Natural killer cell (primary cell): ENCODE measurements at regions not wholly inside any gene's neighbourhood (a gene's known extent, or its start where the extent isn't known, plus 50 kb on each side); places are given as distances from the start of the nearest gene placed in this dataset.

Experiments used
- ATAC-seq, 3 donors: fragments of 150-1000 bp in 2 of 3; fragments of 200-7000 bp in 1 of 3; cut with Tn5 transposase; 1 replicate in 1 of 3; 2 replicates in 2 of 3; pipeline ENCODE4 v1.10.0; 2021; ENCODE audit warnings: mild to moderate bottlenecking in 2 of 3, moderate library complexity in 2 of 3
- DNase-seq, 2 donors: peaks; one replicate each; pipeline versions ENCODE4 v3.0.0 to v3.0.0-alpha.2; 2013 to 2021; ENCODE audit warnings: mixed read lengths in 1 of 2
- H3K27ac ChIP-seq: one replicate; pipeline ENCODE4 v1.5.1; 2013; ENCODE audit warnings: mild to moderate bottlenecking, low read length
- H3K27me3 ChIP-seq: one replicate; pipeline ENCODE4 v1.6.1; 2013; ENCODE audit warnings: low read length; ENCODE audit not compliant: control insufficient read depth, insufficient read depth
- H3K36me3 ChIP-seq: one replicate; pipeline ENCODE4 v1.6.1; 2013; ENCODE audit warnings: low read length; ENCODE audit not compliant: control insufficient read depth, insufficient read depth
- H3K4me1 ChIP-seq: one replicate; pipeline ENCODE4 v1.6.1; 2013; ENCODE audit warnings: low read length; ENCODE audit not compliant: control insufficient read depth, insufficient read depth
- H3K4me3 ChIP-seq: one replicate; pipeline ENCODE4 v1.5.1; 2013; ENCODE audit warnings: low read length
- H3K9me3 ChIP-seq: one replicate; pipeline ENCODE4 v1.6.1; 2013; ENCODE audit warnings: low read length; ENCODE audit not compliant: control insufficient read depth, insufficient read depth
- H3K27ac Mint-ChIP-seq, 2 donors: one replicate each; pipeline ENCODE4 v1.8.0; 2022; ENCODE audit warnings: mild to moderate bottlenecking in 2 of 2, mixed read lengths in 2 of 2, moderate library complexity in 1 of 2
- H3K27me3 Mint-ChIP-seq, 2 donors: one replicate each; pipeline ENCODE4 v1.8.0; 2022; ENCODE audit warnings: low read depth in 2 of 2, mixed read lengths in 2 of 2
- H3K36me3 Mint-ChIP-seq: one replicate; pipeline ENCODE4 v1.8.0; 2022; ENCODE audit warnings: mixed read lengths
- H3K4me1 Mint-ChIP-seq, 2 donors: one replicate each; pipeline ENCODE4 v1.8.0; 2022; ENCODE audit warnings: mixed read lengths in 2 of 2
- H3K4me3 Mint-ChIP-seq: one replicate; pipeline ENCODE4 v1.8.0; 2022; ENCODE audit warnings: mild to moderate bottlenecking, moderate library complexity, mixed read lengths
- H3K9me3 Mint-ChIP-seq, 2 donors: one replicate each; pipeline ENCODE4 v1.8.0; 2022; ENCODE audit warnings: mixed read lengths in 2 of 2
- CTCF ChIP-seq: fragments of 200-600 bp; IDR thresholded peaks from one replicate; pipeline ENCODE4 v1.8.0; 2022; ENCODE audit warnings: antibody characterized with exemption
- WGBS: methylation state at CpG from one replicate; pipeline ENCODE4 v1.1.7; 2013; ENCODE audit warnings: missing lambda C conversion rate; ENCODE audit not compliant: insufficient coverage; 5-methylcytosine and 5-hydroxymethylcytosine counted together
- intact Hi-C: fragments of 100-400 bp; cut with micrococcal nuclease; formaldehyde crosslinking; loops from one replicate; pipeline ENCODE4 v1.14.2; 2022

DNA sequence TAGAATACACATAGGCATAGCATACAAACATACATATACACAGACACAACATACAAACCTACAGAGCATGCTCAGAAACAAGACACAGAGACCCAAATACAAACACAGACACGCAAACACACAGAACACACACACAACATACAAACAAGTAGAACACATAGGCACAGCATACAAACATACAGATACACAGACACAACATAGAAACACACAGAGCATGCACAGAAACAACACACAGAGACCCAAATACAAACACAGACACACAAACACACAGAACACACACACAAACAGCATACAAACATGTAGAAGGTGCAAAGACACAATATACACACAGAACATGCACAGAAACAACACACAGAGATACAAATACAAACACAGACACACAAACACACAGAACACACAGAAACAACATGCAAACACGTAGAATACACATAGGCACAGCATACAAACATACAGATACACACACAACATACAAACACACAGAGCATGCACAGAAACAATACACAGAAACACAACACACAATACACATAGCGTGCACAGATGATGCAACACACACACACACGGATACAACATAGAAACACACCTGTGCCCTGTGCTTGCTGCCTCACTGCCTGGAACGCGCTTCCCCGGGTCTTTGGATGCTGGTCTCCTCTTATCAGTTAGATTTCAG lies 469.0 kb upstream of the CDH4 start:
- Mint-ChIP-seq H3K9me3 (no peaks in the 10 kb centered on the region), H3K27me3 (peaks cover 2 to 4% of the 10 kb centered on the region in 2 donors), H3K4me1 (no peaks in the 10 kb centered on the region), H3K27ac (no peak overlapping the region), H3K36me3 (no peaks in the 10 kb centered on the region), H3K4me3 (no peak overlapping the region)
- Histone ChIP-seq H3K9me3 (no peaks in the 10 kb centered on the region), H3K4me1 (no peaks in the 10 kb centered on the region), H3K4me3 (no peak overlapping the region), H3K27me3 (no peaks in the 10 kb centered on the region), H3K27ac (no peak overlapping the region), H3K36me3 (no peaks in the 10 kb centered on the region)
- TF ChIP-seq CTCF = no peak
- no peak for DNase-seq
- ATAC-seq = no peak
- intact Hi-C loops = no loop called here
- WGBS = 87% methylated on average over 7 of the region's 7 CpGs

DNA sequence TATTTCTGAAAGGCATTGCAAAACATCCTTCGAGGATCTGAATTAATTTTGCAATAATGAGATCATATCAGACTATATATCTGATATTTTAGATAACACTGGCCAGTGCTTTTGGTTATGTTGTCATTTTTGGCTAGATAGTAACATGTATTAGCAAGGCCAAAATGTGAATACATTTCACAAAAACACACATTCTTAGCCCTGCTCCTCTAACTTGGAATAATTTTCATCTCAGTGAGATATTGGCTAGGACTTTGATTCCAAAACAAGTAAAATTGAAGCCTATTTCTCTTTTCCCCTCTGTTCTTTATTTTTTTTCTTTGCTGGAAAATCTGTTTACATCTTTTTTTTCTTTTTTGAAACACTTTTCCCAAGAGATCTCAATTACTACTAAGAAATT lies 466.8 kb upstream of the CDH4 start:
- no peaks in the 10 kb centered on the region for H3K27me3 ChIP-seq
- no peak for ATAC-seq
- H3K4me1 ChIP-seq = no peaks in the 10 kb centered on the region
- no peaks in the 10 kb centered on the region for H3K4me1 Mint-ChIP-seq
- WGBS = no CpG with 5 or more reads among the region's 1 CpG
- no peaks in the 10 kb centered on the region for H3K9me3 Mint-ChIP-seq
- H3K4me3 Mint-ChIP-seq = no peak overlapping the region
- TF ChIP-seq CTCF = no peak
- H3K36me3 Mint-ChIP-seq = no peaks in the 10 kb centered on the region
- H3K4me3 ChIP-seq = no peak overlapping the region
- H3K27ac ChIP-seq = no peak overlapping the region
- no peak overlapping the region for H3K27ac Mint-ChIP-seq
- DNase-seq = no peak
- H3K9me3 ChIP-seq = no peaks in the 10 kb centered on the region
- peaks cover 3 to 14% of the 10 kb centered on the region in 2 donors for H3K27me3 Mint-ChIP-seq
- intact Hi-C loops = no loop called here
- no peaks in the 10 kb centered on the region for H3K36me3 ChIP-seq

DNA sequence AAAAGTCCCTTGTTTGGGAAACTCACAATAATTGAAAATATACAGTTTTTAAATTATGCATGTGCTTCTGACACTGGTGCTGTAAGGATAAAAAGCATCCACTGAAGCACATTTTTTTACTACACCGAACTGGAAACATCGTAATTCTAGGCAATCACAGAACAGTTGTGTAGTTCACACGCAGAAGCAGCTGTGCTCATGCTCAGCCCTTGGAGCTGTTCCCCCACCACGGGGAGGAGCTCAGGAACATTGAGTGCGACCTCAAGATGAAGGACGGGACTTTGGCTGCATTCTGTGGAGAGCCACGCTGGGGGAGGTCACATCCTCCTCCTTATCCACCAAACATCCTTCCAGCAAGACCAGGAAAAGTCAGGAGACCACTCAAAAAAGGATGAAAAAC lies 466.3 kb upstream of the CDH4 start:
- no peaks in the 10 kb centered on the region for H3K9me3 ChIP-seq
- Mint-ChIP-seq H3K4me1 (no peaks in the 10 kb centered on the region), H3K27ac (no peak overlapping the region), H3K9me3 (no peaks in the 10 kb centered on the region), H3K36me3 (no peaks in the 10 kb centered on the region), H3K4me3 (no peak overlapping the region), H3K27me3 (peaks cover 5 to 14% of the 10 kb centered on the region in 2 donors)
- H3K36me3 ChIP-seq = no peaks in the 10 kb centered on the region
- no peaks in the 10 kb centered on the region for H3K4me1 ChIP-seq
- no peak for DNase-seq
- H3K27ac ChIP-seq = no peak overlapping the region
- WGBS = 71% methylated on average over 7 of the region's 7 CpGs
- no peaks in the 10 kb centered on the region for H3K27me3 ChIP-seq
- H3K4me3 ChIP-seq = no peak overlapping the region
- intact Hi-C loops = no loop called here
- no peak for ATAC-seq
- no peak for TF ChIP-seq CTCF

DNA sequence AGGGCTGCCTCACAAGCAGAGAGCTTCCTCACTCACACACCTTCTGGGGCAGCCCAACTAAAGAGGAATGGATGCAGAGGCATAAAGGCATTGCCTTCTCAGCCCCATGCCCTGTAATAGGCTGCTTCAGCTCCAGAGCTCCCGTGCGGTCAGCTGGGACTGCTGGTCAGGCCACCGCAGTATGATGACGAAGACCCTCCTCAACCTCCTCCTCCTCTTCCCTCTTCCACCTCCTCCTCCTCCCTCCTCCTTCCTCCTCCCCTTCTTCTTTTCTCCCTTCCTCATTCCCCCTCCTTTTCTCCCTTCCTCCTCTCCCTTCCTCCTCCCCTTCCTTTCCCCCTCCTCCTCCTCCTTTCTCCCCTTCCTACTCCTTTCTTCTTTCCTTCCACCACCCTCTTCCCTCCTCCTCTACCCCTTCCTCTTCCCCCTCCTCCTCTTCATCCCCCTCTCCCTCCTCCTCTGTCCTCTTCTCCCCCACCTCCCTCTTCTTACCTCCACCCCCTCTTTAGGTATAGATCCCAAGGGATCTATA lies 465.3 kb upstream of the CDH4 start:
- Mint-ChIP-seq H3K4me1 (no peaks in the 10 kb centered on the region), H3K36me3 (no peaks in the 10 kb centered on the region), H3K27me3 (peaks cover 12 to 14% of the 10 kb centered on the region in 2 donors), H3K4me3 (no peak overlapping the region), H3K9me3 (no peaks in the 10 kb centered on the region), H3K27ac (no peak overlapping the region)
- DNase-seq (no peak), ATAC-seq (no peak)
- Histone ChIP-seq H3K4me3 (no peak overlapping the region), H3K4me1 (no peaks in the 10 kb centered on the region), H3K9me3 (no peaks in the 10 kb centered on the region), H3K27ac (no peak overlapping the region), H3K36me3 (no peaks in the 10 kb centered on the region), H3K27me3 (no peaks in the 10 kb centered on the region)
- intact Hi-C loops = no loop called here
- TF ChIP-seq CTCF = no peak
- 90% methylated on average over 4 of the region's 4 CpGs for WGBS
